Neural progenitor cell (in vitro differentiated cells): ENCODE measurements at regions not wholly inside any gene's neighbourhood (a gene's known extent, or its start where the extent isn't known, plus 50 kb on each side); places are given as distances from the start of the nearest gene placed in this dataset.

ENCODE experiments used
- CTCF ChIP-seq: fragments of 200-600 bp; sonication (generic); IDR thresholded peaks from 2 replicates; pipeline ENCODE4 v1.5.1; 2017; ENCODE audit warnings: antibody characterized with exemption, mild to moderate bottlenecking
- EZH2 ChIP-seq: fragments of 200-600 bp; sonication (generic); IDR thresholded peaks from 2 replicates; pipeline ENCODE4 v1.6.1; 2017; ENCODE audit warnings: antibody characterized with exemption, mild to moderate bottlenecking, moderate library complexity
- EZH2phosphoT487 ChIP-seq: fragments of 200-600 bp; sonication (generic); IDR thresholded peaks from 2 replicates; pipeline ENCODE4 v1.6.1; 2017; ENCODE audit warnings: antibody characterized with exemption

GRCh38 chr7:33792547-33793105 lies 112.7 kb upstream of the BMPER start:
- TF ChIP-seq CTCF (no peak), EZH2 (no peak), EZH2phosphoT487 (no peak)
